ENCODE measurements at regions not wholly inside any gene's neighbourhood (a gene's known extent, or its start where the extent isn't known, plus 50 kb on each side); places are given as distances from the start of the nearest gene placed in this dataset.
"Not testable (repeated sequence)": the region's sequence is repeated elsewhere in the genome, so short reads cannot be mapped to it uniquely, and the experiment has no call there.

- no peak for DNase-seq
Measured at GRCh38 chr10:125605167-125605566, 77.8 kb downstream of the TEX36 start.

- DNase-seq = no peak
Measured at GRCh38 chr10:125602825-125603224, 80.1 kb downstream of the TEX36 start.

GRCh38 chr10:125599194-125599593, 83.8 kb downstream of the TEX36 start:
- DNase-seq = no peak

- DNase-seq = no peak
Measured at GRCh38 chr10:125595911-125596310, 87.1 kb downstream of the TEX36 start.

GRCh38 chr10:125593644-125594043, 89.3 kb downstream of the TEX36 start:
- DNase-seq = no peak

- no peak for DNase-seq
Measured at GRCh38 chr10:125592897-125593296, 90.1 kb downstream of the TEX36 start.

GRCh38 chr10:125591886-125592285, 91.1 kb downstream of the TEX36 start:
- no peak for DNase-seq

GRCh38 chr10:125588738-125589137, 94.2 kb downstream of the TEX36 start:
- not testable (repeated sequence) for DNase-seq

GRCh38 chr10:125584954-125585353, 98.0 kb downstream of the TEX36 start:
- DNase-seq = no peak

- no peak for DNase-seq
Measured at GRCh38 chr10:125578658-125579315, 104.2 kb downstream of the TEX36 start.

GRCh38 chr10:125575843-125576242, 107.1 kb downstream of the TEX36 start:
- no peak for DNase-seq

GRCh38 chr10:125568156-125568555, 114.8 kb downstream of the TEX36 start:
- no peak for DNase-seq

- no peak for DNase-seq
Measured at GRCh38 chr10:125567529-125567928, 115.4 kb downstream of the TEX36 start.

GRCh38 chr10:125565046-125565445, 117.9 kb downstream of the TEX36 start:
- DNase-seq = no peak

- no peak for DNase-seq
Measured at GRCh38 chr10:125564570-125564969, 118.4 kb downstream of the TEX36 start.

- no peak for DNase-seq
Measured at GRCh38 chr10:125562737-125563136, 120.2 kb downstream of the TEX36 start.

- DNase-seq = no peak
Measured at GRCh38 chr10:125560947-125561346, 122.0 kb downstream of the TEX36 start.

- DNase-seq = no peak
Measured at GRCh38 chr10:125559210-125559609, 123.8 kb downstream of the TEX36 start.

GRCh38 chr10:125557801-125558505, 125.0 kb downstream of the TEX36 start:
- no peak for DNase-seq

GRCh38 chr10:125557311-125557710, 125.7 kb downstream of the TEX36 start:
- no peak for DNase-seq

- no peak for DNase-seq
Measured at GRCh38 chr10:125556882-125557281, 126.1 kb downstream of the TEX36 start.

- no peak for DNase-seq
Measured at GRCh38 chr10:125555743-125556142, 127.2 kb downstream of the TEX36 start.

GRCh38 chr10:125555267-125555666, 127.7 kb downstream of the TEX36 start:
- no peak for DNase-seq

- no peak for DNase-seq
Measured at GRCh38 chr10:125554753-125555152, 128.2 kb downstream of the TEX36 start.

Data from CD4-positive, alpha-beta T cell treated with Interleukin-4 for 1 hour (primary cell).